HepG2 (cell line): ENCODE measurements at regions not wholly inside any gene's neighbourhood (a gene's known extent, or its start where the extent isn't known, plus 50 kb on each side); places are given as distances from the start of the nearest gene placed in this dataset.

ENCODE experiments used
- ATF7-NPFF ChIP-seq: sonication (generic); formaldehyde crosslinking; IDR thresholded peaks from 2 replicates; pipeline ENCODE4 v1.8.1; 2023; ENCODE audit warnings: mild to moderate bottlenecking, low read depth, missing genetic modification reagents, moderate library complexity
- BRD4 ChIP-seq: sonication (generic); formaldehyde crosslinking; IDR thresholded peaks from 2 replicates; pipeline ENCODE4 v1.4.0; 2020; ENCODE audit warnings: missing genetic modification reagents
- CAMTA2 ChIP-seq: sonication (generic); formaldehyde crosslinking; IDR thresholded peaks from 2 replicates; pipeline ENCODE4 v1.4.0; 2020; ENCODE audit warnings: mild to moderate bottlenecking, missing genetic modification reagents, borderline replicate concordance
- PTBP1 ChIP-seq: fragments of 200-400 bp; formaldehyde crosslinking; IDR thresholded peaks from 2 replicates; pipeline ENCODE4 v1.6.1; 2018; ENCODE audit warnings: low read length, low read depth; ENCODE audit not compliant: poor library complexity, severe bottlenecking
- SIX4 ChIP-seq: sonication (generic); formaldehyde crosslinking; IDR thresholded peaks from 2 replicates; pipeline ENCODE4 v1.4.0; 2020; ENCODE audit warnings: missing genetic modification reagents
- ZBTB7B ChIP-seq: sonication (generic); formaldehyde crosslinking; IDR thresholded peaks from 2 replicates; pipeline ENCODE4 v1.4.0; 2020; ENCODE audit warnings: missing genetic modification reagents
- ZC3H4 ChIP-seq: sonication (generic); formaldehyde crosslinking; IDR thresholded peaks from 2 replicates; pipeline ENCODE4 v1.4.0; 2020; ENCODE audit warnings: missing genetic modification reagents, borderline replicate concordance
- ZNF12 ChIP-seq: sonication (generic); formaldehyde crosslinking; IDR thresholded peaks from 2 replicates; pipeline ENCODE4 v1.5.0; 2020; ENCODE audit warnings: missing genetic modification reagents
- ZNF234 ChIP-seq: sonication (generic); formaldehyde crosslinking; conservative IDR thresholded peaks from 2 replicates; pipeline ENCODE4 v1.5.1; 2020; ENCODE audit warnings: mild to moderate bottlenecking, missing genetic modification reagents
- ZNF337 ChIP-seq: sonication (generic); formaldehyde crosslinking; IDR thresholded peaks from 2 replicates; pipeline ENCODE4 v1.5.1; 2020; ENCODE audit warnings: missing genetic modification reagents, low read depth, mild to moderate bottlenecking, borderline replicate concordance
- ZNF430 ChIP-seq: sonication (generic); formaldehyde crosslinking; IDR thresholded peaks from 2 replicates; pipeline ENCODE4 v1.9.0; 2021; ENCODE audit warnings: mild to moderate bottlenecking, missing genetic modification reagents
- ZNF766 ChIP-seq: sonication (generic); formaldehyde crosslinking; IDR thresholded peaks from 2 replicates; pipeline ENCODE4 v1.5.0; 2020; ENCODE audit warnings: missing genetic modification reagents, borderline replicate concordance
- ZSCAN29 ChIP-seq: sonication (generic); formaldehyde crosslinking; conservative IDR thresholded peaks from 2 replicates; pipeline ENCODE4 v1.4.0; 2020; ENCODE audit warnings: mild to moderate bottlenecking, missing genetic modification reagents
- TF ChIP-seq, protein P1 (sequence below): sonication (generic); formaldehyde crosslinking; IDR thresholded peaks from 2 replicates; pipeline ENCODE4 v1.5.0; 2020; ENCODE audit warnings: mild to moderate bottlenecking, missing genetic modification reagents
- TF ChIP-seq, protein P2 (sequence below): sonication (generic); formaldehyde crosslinking; IDR thresholded peaks from 2 replicates; pipeline ENCODE4 v1.4.0; 2020; ENCODE audit warnings: missing genetic modification reagents
- TF ChIP-seq, protein P3 (sequence below): fragments of 450-650 bp; IDR thresholded peaks from 2 replicates; pipeline ENCODE4 v1.6.1; 2017; ENCODE audit warnings: mild to moderate bottlenecking
- TF ChIP-seq, protein P4 (sequence below): sonication (generic); formaldehyde crosslinking; IDR thresholded peaks from 2 replicates; pipeline ENCODE4 v1.5.0; 2020; ENCODE audit warnings: mild to moderate bottlenecking, low read depth, missing genetic modification reagents, borderline replicate concordance
- TF ChIP-seq, protein P5 (sequence below): sonication (generic); formaldehyde crosslinking; IDR thresholded peaks from 2 replicates; pipeline ENCODE4 v1.5.1; 2020; ENCODE audit warnings: missing genetic modification reagents, mild to moderate bottlenecking, borderline replicate concordance

DNA sequence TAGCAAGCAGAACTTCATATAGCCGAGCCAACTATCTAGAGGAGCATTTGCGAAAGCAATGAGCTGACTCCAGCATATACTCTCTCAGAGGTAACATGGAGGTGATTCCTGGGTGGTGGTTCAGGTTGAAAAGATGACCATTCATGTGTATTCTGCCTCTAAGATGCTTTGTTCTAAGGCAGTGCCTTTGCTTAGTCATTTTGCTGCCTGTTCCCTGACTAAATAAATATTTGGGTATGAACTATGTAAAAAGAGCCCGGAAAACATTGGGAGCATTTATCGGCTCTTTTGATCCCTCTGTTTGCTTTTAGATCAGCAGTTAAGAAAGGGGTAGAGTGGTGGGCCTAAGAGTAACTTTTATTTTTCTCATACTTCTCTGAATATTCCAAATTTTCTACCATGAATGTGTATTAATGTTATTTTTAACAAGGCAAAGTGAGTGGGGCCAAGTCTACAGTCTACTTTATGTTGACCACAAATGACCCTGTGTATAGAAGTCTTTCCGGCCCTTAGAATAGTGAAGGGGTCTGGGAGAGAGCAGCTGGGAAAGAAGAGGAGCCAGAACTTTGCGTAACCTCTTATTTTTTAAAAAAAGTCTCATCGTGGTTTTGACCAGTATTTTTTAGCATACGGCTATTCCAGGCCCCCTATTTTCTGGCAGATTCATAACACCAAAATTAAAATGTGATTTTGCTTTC is 206.5 kb upstream of the EYA4 start (continued):
- TF ChIP-seq, protein P1, sequence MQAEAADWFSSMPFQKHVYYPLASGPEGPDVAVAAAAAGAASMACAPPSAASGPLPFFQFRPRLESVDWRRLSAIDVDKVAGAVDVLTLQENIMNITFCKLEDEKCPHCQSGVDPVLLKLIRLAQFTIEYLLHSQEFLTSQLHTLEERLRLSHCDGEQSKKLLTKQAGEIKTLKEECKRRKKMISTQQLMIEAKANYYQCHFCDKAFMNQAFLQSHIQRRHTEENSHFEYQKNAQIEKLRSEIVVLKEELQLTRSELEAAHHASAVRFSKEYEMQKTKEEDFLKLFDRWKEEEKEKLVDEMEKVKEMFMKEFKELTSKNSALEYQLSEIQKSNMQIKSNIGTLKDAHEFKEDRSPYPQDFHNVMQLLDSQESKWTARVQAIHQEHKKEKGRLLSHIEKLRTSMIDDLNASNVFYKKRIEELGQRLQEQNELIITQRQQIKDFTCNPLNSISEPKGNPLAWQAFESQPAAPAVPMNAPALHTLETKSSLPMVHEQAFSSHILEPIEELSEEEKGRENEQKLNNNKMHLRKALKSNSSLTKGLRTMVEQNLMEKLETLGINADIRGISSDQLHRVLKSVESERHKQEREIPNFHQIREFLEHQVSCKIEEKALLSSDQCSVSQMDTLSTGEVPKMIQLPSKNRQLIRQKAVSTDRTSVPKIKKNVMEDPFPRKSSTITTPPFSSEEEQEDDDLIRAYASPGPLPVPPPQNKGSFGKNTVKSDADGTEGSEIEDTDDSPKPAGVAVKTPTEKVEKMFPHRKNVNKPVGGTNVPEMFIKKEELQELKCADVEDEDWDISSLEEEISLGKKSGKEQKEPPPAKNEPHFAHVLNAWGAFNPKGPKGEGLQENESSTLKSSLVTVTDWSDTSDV (CRISPR knock-in tag), result no peak
- TF ChIP-seq ZNF337 (CRISPR knock-in tag) (no peak), BRD4 (CRISPR knock-in tag) (no peak), ZNF234 (CRISPR knock-in tag) (no peak), ZNF12 (CRISPR knock-in tag) (peak; percentile 81), SIX4 (CRISPR knock-in tag) (peak; percentile 89), ZNF430 (no peak), CAMTA2 (no peak), ZBTB7B (CRISPR knock-in tag) (peak; percentile 83; the same call in 1 of the 2 replicates), ATF7-NPFF (CRISPR knock-in tag) (no peak), ZC3H4 (CRISPR knock-in tag) (no peak), ZNF766 (no peak), PTBP1 (no peak), ZSCAN29 (CRISPR knock-in tag) (no peak)
- TF ChIP-seq, protein P2, sequence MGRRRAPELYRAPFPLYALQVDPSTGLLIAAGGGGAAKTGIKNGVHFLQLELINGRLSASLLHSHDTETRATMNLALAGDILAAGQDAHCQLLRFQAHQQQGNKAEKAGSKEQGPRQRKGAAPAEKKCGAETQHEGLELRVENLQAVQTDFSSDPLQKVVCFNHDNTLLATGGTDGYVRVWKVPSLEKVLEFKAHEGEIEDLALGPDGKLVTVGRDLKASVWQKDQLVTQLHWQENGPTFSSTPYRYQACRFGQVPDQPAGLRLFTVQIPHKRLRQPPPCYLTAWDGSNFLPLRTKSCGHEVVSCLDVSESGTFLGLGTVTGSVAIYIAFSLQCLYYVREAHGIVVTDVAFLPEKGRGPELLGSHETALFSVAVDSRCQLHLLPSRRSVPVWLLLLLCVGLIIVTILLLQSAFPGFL (CRISPR knock-in tag), result no peak
- TF ChIP-seq, protein P3, sequence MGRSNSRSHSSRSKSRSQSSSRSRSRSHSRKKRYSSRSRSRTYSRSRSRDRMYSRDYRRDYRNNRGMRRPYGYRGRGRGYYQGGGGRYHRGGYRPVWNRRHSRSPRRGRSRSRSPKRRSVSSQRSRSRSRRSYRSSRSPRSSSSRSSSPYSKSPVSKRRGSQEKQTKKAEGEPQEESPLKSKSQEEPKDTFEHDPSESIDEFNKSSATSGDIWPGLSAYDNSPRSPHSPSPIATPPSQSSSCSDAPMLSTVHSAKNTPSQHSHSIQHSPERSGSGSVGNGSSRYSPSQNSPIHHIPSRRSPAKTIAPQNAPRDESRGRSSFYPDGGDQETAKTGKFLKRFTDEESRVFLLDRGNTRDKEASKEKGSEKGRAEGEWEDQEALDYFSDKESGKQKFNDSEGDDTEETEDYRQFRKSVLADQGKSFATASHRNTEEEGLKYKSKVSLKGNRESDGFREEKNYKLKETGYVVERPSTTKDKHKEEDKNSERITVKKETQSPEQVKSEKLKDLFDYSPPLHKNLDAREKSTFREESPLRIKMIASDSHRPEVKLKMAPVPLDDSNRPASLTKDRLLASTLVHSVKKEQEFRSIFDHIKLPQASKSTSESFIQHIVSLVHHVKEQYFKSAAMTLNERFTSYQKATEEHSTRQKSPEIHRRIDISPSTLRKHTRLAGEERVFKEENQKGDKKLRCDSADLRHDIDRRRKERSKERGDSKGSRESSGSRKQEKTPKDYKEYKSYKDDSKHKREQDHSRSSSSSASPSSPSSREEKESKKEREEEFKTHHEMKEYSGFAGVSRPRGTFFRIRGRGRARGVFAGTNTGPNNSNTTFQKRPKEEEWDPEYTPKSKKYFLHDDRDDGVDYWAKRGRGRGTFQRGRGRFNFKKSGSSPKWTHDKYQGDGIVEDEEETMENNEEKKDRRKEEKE, result no peak
- TF ChIP-seq, protein P4, sequence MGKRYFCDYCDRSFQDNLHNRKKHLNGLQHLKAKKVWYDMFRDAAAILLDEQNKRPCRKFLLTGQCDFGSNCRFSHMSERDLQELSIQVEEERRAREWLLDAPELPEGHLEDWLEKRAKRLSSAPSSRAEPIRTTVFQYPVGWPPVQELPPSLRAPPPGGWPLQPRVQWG (CRISPR knock-in tag), result no peak
- TF ChIP-seq, protein P5, sequence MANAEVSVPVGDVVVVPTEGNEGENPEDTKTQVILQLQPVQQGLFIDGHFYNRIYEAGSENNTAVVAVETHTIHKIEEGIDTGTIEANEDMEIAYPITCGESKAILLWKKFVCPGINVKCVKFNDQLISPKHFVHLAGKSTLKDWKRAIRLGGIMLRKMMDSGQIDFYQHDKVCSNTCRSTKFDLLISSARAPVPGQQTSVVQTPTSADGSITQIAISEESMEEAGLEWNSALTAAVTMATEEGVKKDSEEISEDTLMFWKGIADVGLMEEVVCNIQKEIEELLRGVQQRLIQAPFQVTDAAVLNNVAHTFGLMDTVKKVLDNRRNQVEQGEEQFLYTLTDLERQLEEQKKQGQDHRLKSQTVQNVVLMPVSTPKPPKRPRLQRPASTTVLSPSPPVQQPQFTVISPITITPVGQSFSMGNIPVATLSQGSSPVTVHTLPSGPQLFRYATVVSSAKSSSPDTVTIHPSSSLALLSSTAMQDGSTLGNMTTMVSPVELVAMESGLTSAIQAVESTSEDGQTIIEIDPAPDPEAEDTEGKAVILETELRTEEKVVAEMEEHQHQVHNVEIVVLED (CRISPR knock-in tag), result no peak
